ENCODE measurements at regions not wholly inside any gene's neighbourhood (a gene's known extent, or its start where the extent isn't known, plus 50 kb on each side); places are given as distances from the start of the nearest gene placed in this dataset.

GRCh38 chr4:108547682-108548081 is 72.7 kb upstream of the RPL34 start:
- peaks cover 6% of the 10 kb centered on the region for H3K36me3 Mint-ChIP-seq (ENCODE audit: insufficient read depth, unreplicated experiment)
- no peak for DNase-seq (ENCODE audit: unreplicated experiment)
- no peak for TF ChIP-seq CTCF (IDR thresholded peaks at IDR 0.05; ENCODE audit: unreplicated experiment)
- ChIA-PET POLR2A (no interaction called here), CTCF (interaction anchor here (1.3 kb wide), 1 partner anchor 55 kb away, joined by 4 read pairs; no protein-coding TSS in a partner anchor)
- no peaks in the 10 kb centered on the region for H3K27me3 Mint-ChIP-seq (ENCODE audit: insufficient read depth, unreplicated experiment)
- H3K27ac Mint-ChIP-seq (ENCODE audit: low read depth, unreplicated experiment), result no peak overlapping the region
- no TSS peak for BruUV-seq (replicated peaks)
- peaks cover 15% of the 10 kb centered on the region for H3K9me3 Mint-ChIP-seq (ENCODE audit: unreplicated experiment)
- H3K4me3 Mint-ChIP-seq (ENCODE audit: unreplicated experiment), result no peak overlapping the region
- H3K4me1 Mint-ChIP-seq (ENCODE audit: insufficient read depth, unreplicated experiment), result peaks cover 8% of the 10 kb centered on the region
- intact Hi-C loops (cut with micrococcal nuclease), result no loop called here

- peaks cover 8% of the 10 kb centered on the region for H3K4me1 Mint-ChIP-seq (ENCODE audit: insufficient read depth, unreplicated experiment)
- H3K27ac Mint-ChIP-seq (ENCODE audit: low read depth, unreplicated experiment), result no peak overlapping the region
- peaks cover 20% of the 10 kb centered on the region for H3K9me3 Mint-ChIP-seq (ENCODE audit: unreplicated experiment)
- H3K4me3 Mint-ChIP-seq (ENCODE audit: unreplicated experiment), result no peak overlapping the region
- ChIA-PET POLR2A (no interaction called here), CTCF (no interaction called here)
- DNase-seq (ENCODE audit: unreplicated experiment), result no peak
- H3K27me3 Mint-ChIP-seq (ENCODE audit: insufficient read depth, unreplicated experiment), result no peaks in the 10 kb centered on the region
- no TSS peak for BruUV-seq (replicated peaks)
- intact Hi-C loops (cut with micrococcal nuclease), result no loop called here
- no peak for TF ChIP-seq CTCF (IDR thresholded peaks at IDR 0.05; ENCODE audit: unreplicated experiment)
- peaks cover 6% of the 10 kb centered on the region for H3K36me3 Mint-ChIP-seq (ENCODE audit: insufficient read depth, unreplicated experiment)
Measured at GRCh38 chr4:108546728-108547127, 73.6 kb upstream of the RPL34 start.

- BruUV-seq (replicated peaks), result no TSS peak
- Mint-ChIP-seq H3K9me3 (ENCODE audit: unreplicated experiment) (peaks cover 7% of the 10 kb centered on the region), H3K27me3 (ENCODE audit: insufficient read depth, unreplicated experiment) (no peaks in the 10 kb centered on the region), H3K4me3 (ENCODE audit: unreplicated experiment) (no peak overlapping the region), H3K4me1 (ENCODE audit: insufficient read depth, unreplicated experiment) (peaks cover 8% of the 10 kb centered on the region), H3K27ac (ENCODE audit: low read depth, unreplicated experiment) (peak overlapping the region; percentile 39), H3K36me3 (ENCODE audit: insufficient read depth, unreplicated experiment) (peaks cover 6% of the 10 kb centered on the region)
- POLR2A ChIA-PET, result interaction anchor here (0.6 to 1.5 kb wide), 9 partner anchors 12 to 1553 kb away, joined by 3 to 5 read pairs (median 3); no protein-coding TSS in a partner anchor
- no peak for TF ChIP-seq CTCF (IDR thresholded peaks at IDR 0.05; ENCODE audit: unreplicated experiment)
- peak; percentile 86 for DNase-seq (ENCODE audit: unreplicated experiment)
- CTCF ChIA-PET, result interaction anchor here (0.9 to 1.5 kb wide), 3 partner anchors 10 to 52 kb away, joined by 3 to 10 read pairs (median 4); no protein-coding TSS in a partner anchor
- intact Hi-C loops (cut with micrococcal nuclease), result no loop called here
Measured at GRCh38 chr4:108544481-108544880, 75.9 kb upstream of the RPL34 start.

GRCh38 chr4:108543359-108543968 is 76.9 kb upstream of the RPL34 start:
- H3K36me3 Mint-ChIP-seq (ENCODE audit: insufficient read depth, unreplicated experiment), result peaks cover 6% of the 10 kb centered on the region
- H3K4me1 Mint-ChIP-seq (ENCODE audit: insufficient read depth, unreplicated experiment), result peaks cover 8% of the 10 kb centered on the region
- no peak overlapping the region for H3K27ac Mint-ChIP-seq (ENCODE audit: low read depth, unreplicated experiment)
- no peak for DNase-seq (ENCODE audit: unreplicated experiment)
- TF ChIP-seq CTCF (IDR thresholded peaks at IDR 0.05; ENCODE audit: unreplicated experiment), result no peak
- H3K27me3 Mint-ChIP-seq (ENCODE audit: insufficient read depth, unreplicated experiment), result no peaks in the 10 kb centered on the region
- intact Hi-C loops (cut with micrococcal nuclease), result no loop called here
- BruUV-seq (replicated peaks), result no TSS peak
- H3K4me3 Mint-ChIP-seq (ENCODE audit: unreplicated experiment), result no peak overlapping the region
- ChIA-PET CTCF (interaction anchor here (0.5 kb wide), 1 partner anchor 550 kb away, joined by 3 read pairs; no protein-coding TSS in a partner anchor), POLR2A (interaction anchor here (0.6 to 0.9 kb wide), 3 partner anchors 39 to 785 kb away, joined by 3 read pairs; no protein-coding TSS in a partner anchor)
- H3K9me3 Mint-ChIP-seq (ENCODE audit: unreplicated experiment), result peaks cover 7% of the 10 kb centered on the region
